ENCODE measurements at regions not wholly inside any gene's neighbourhood (a gene's known extent, or its start where the extent isn't known, plus 50 kb on each side); places are given as distances from the start of the nearest gene placed in this dataset.

DNA sequence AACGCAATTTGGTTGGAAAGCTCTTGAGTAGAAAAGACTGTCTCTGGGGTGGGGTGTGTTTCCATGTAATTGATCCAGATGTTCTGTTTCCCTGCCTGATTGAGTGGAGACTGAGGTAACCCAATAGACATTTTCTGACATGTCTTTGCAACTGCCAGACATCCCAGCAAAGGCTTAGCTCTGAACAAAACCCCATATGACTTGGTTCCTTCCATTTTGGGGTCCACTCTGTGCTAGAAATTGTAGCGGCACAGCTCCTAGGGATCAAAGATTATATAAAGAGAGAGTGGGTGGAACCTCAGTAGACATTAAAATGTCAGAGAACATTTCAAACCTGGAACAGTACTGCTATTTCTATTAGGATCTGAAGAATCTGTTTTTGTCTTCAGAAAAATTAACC, 189.3 kb downstream of the EDN1 start:
- TF ChIP-seq CTCF (IDR thresholded peaks at IDR 0.05; ENCODE audit: low read depth, low read length) (no peak), EZH2phosphoT487 (IDR thresholded peaks at IDR 0.05; ENCODE audit: low read depth) (no peak)
